ENCODE measurements at regions not wholly inside any gene's neighbourhood (a gene's known extent, or its start where the extent isn't known, plus 50 kb on each side); places are given as distances from the start of the nearest gene placed in this dataset.

DNA sequence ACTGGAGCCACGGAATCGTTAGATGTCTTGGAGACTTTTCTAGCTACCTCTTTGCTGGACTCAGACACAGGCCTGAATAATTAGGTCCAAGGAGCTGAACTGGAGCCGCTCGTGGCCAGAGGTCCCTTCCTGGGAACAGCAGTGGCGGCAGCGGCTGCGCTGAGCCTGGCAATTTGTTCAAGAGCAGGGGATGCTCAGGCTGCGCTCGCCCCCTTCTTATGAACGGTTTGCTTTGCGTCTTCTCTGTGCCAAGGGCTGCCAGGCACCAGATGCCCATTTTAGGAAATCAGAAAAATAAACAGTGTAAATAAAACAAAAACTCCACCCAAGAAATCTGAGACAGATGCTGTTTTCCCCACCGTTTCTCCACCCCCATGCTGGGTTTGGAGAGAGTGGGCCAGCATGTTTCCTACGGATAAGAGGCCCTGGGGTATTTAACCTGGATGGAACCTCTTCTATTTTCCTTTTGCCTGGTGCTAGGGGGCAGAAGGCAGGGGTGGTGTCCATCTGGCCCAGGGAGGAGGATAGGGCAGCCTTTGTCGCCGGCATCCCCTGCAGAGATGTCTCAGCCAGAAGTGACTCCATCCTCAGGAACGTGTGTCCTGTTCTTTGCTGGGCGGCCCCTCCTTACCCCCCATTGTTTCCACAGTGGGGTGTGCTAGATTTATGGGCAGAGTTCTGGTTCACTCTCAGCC, 163.4 kb downstream of the SEC14L1 start:
- Histone ChIP-seq H3K27me3 (ENCODE audit: low read length) (no peaks in the 10 kb centered on the region), H3F3A (ENCODE audit: insufficient read depth) (no peaks in the 10 kb centered on the region), H3K9ac (ENCODE audit: low read length) (no peak overlapping the region), H3K27ac (ENCODE audit: low read depth, low read length) (no peak overlapping the region), H3K4me3 (ENCODE audit: insufficient read depth, low read length, poor library complexity, severe bottlenecking) (no peak overlapping the region), H3K36me3 (ENCODE audit: low read length) (no peaks in the 10 kb centered on the region), H4K20me1 (ENCODE audit: low read depth, low read length) (no peaks in the 10 kb centered on the region), H3K4me2 (ENCODE audit: low read depth, low read length, poor library complexity, severe bottlenecking) (no peak overlapping the region), H3K9me3 (ENCODE audit: insufficient read depth, low read length) (no peaks in the 10 kb centered on the region), H3K79me2 (ENCODE audit: insufficient read depth, low read length) (no peaks in the 10 kb centered on the region), H3K9me2 (replicated peaks; ENCODE audit: insufficient read depth, low read length) (no peaks in the 10 kb centered on the region), H2AFZ (ENCODE audit: low read depth, low read length, severe bottlenecking) (no peak overlapping the region)
- TF ChIP-seq EZH2phosphoT487 (conservative IDR thresholded peaks at IDR 0.05; ENCODE audit: low read length), result no peak
- TF ChIP-seq, protein P1, sequence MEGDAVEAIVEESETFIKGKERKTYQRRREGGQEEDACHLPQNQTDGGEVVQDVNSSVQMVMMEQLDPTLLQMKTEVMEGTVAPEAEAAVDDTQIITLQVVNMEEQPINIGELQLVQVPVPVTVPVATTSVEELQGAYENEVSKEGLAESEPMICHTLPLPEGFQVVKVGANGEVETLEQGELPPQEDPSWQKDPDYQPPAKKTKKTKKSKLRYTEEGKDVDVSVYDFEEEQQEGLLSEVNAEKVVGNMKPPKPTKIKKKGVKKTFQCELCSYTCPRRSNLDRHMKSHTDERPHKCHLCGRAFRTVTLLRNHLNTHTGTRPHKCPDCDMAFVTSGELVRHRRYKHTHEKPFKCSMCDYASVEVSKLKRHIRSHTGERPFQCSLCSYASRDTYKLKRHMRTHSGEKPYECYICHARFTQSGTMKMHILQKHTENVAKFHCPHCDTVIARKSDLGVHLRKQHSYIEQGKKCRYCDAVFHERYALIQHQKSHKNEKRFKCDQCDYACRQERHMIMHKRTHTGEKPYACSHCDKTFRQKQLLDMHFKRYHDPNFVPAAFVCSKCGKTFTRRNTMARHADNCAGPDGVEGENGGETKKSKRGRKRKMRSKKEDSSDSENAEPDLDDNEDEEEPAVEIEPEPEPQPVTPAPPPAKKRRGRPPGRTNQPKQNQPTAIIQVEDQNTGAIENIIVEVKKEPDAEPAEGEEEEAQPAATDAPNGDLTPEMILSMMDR (IDR thresholded peaks at IDR 0.05; ENCODE audit: insufficient read depth, low read length, poor library complexity, severe bottlenecking), result no peak

DNA sequence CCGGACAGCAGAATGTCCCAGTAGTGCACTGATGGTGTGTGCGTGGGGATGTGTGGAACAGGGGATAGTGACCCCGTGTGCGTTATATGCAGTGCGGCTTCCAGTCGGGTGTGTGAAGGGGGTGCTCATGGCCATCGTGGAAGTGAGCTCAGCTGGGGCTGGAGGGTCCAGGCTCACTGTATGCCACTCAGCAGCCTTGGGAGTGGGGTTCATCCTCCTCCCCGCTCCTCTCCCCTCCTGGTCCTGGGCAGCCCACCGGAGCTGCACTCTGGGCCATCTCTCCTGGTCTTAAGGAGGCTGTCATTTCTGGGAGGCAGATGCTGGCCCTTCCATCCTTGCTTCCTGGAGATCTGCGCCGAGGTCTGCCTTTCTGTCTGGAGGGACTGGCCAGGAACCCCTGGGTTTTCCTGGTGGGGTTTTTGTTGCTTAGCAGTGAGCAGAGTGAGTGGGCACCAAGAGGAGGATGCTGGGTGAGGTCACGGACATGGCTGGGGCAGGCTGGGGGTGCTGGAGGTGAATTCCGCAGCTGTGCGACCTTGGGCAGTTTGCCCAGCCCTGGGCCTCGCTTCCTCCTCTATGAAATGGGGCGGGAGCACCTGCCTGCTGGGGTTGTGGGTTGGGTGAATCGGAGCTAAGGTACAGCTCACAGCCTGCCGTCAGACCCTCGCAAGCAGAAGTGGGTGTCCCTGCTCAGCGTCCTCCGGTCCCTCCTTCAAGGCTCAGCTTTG, 164.1 kb downstream of the SEC14L1 start:
- no peak overlapping the region for H3K4me2 ChIP-seq (ENCODE audit: low read depth, low read length, poor library complexity, severe bottlenecking)
- no peaks in the 10 kb centered on the region for H3F3A ChIP-seq (ENCODE audit: insufficient read depth)
- H4K20me1 ChIP-seq (ENCODE audit: low read depth, low read length), result no peaks in the 10 kb centered on the region
- no peaks in the 10 kb centered on the region for H3K27me3 ChIP-seq (ENCODE audit: low read length)
- no peak overlapping the region for H2AFZ ChIP-seq (ENCODE audit: low read depth, low read length, severe bottlenecking)
- no peaks in the 10 kb centered on the region for H3K79me2 ChIP-seq (ENCODE audit: insufficient read depth, low read length)
- no peak overlapping the region for H3K27ac ChIP-seq (ENCODE audit: low read depth, low read length)
- H3K9me3 ChIP-seq (ENCODE audit: insufficient read depth, low read length), result no peaks in the 10 kb centered on the region
- H3K9ac ChIP-seq (ENCODE audit: low read length), result no peak overlapping the region
- TF ChIP-seq EZH2phosphoT487 (conservative IDR thresholded peaks at IDR 0.05; ENCODE audit: low read length), result no peak
- TF ChIP-seq, protein P1 (IDR thresholded peaks at IDR 0.05; ENCODE audit: insufficient read depth, low read length, poor library complexity, severe bottlenecking), result no peak
- H3K4me3 ChIP-seq (ENCODE audit: insufficient read depth, low read length, poor library complexity, severe bottlenecking), result no peak overlapping the region
- H3K9me2 ChIP-seq (replicated peaks; ENCODE audit: insufficient read depth, low read length), result no peaks in the 10 kb centered on the region
- H3K36me3 ChIP-seq (ENCODE audit: low read length), result no peaks in the 10 kb centered on the region

DNA sequence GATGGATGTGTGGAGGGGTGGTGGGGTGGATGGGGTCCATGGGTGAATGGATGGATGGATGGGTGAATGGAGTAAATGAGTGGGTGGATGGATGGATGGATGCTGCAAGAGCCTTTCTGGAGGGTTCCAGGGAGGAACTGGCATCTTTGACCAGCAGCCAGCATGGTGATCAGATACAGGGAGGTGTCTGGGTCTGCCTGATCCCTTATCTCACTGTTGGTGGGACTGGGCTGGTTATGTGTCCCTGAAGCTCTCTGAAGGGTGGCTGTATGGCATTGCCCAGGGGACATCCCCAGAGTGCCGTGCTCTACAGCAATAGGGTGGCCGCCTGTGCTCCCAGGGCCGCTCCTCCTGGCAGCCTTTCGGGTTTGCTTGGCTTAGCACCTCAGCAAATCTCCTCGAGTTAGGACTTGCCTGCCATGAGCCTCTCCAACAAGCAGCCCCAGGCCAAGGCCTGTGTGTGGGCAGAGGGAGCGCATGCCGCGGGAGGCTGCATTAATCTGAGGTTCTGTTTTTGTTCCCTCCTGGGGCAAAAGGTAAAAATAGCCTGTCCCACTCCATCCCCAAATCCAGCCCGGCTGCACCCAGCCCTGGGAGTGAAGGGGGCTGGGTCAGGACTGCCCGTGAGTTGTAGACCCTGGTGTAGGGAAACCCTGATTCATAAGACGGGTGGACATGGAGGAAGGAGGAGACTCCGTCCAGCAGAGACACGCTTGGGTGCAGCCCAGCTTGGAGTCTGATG, 165.4 kb downstream of the SEC14L1 start:
- Histone ChIP-seq H3K4me2 (ENCODE audit: low read depth, low read length, poor library complexity, severe bottlenecking) (no peak overlapping the region), H3K9ac (ENCODE audit: low read length) (no peak overlapping the region), H3K27ac (ENCODE audit: low read depth, low read length) (no peak overlapping the region), H3F3A (ENCODE audit: insufficient read depth) (no peaks in the 10 kb centered on the region), H3K79me2 (ENCODE audit: insufficient read depth, low read length) (no peaks in the 10 kb centered on the region), H3K27me3 (ENCODE audit: low read length) (no peaks in the 10 kb centered on the region), H3K9me3 (ENCODE audit: insufficient read depth, low read length) (no peaks in the 10 kb centered on the region), H2AFZ (ENCODE audit: low read depth, low read length, severe bottlenecking) (no peak overlapping the region), H3K9me2 (replicated peaks; ENCODE audit: insufficient read depth, low read length) (no peaks in the 10 kb centered on the region), H3K4me3 (ENCODE audit: insufficient read depth, low read length, poor library complexity, severe bottlenecking) (no peak overlapping the region), H4K20me1 (ENCODE audit: low read depth, low read length) (no peaks in the 10 kb centered on the region), H3K36me3 (ENCODE audit: low read length) (no peaks in the 10 kb centered on the region)
- TF ChIP-seq, protein P1 (IDR thresholded peaks at IDR 0.05; ENCODE audit: insufficient read depth, low read length, poor library complexity, severe bottlenecking), result no peak
- TF ChIP-seq EZH2phosphoT487 (conservative IDR thresholded peaks at IDR 0.05; ENCODE audit: low read length), result no peak
